ENCODE measurements at regions not wholly inside any gene's neighbourhood (a gene's known extent, or its start where the extent isn't known, plus 50 kb on each side); places are given as distances from the start of the nearest gene placed in this dataset.

DNA sequence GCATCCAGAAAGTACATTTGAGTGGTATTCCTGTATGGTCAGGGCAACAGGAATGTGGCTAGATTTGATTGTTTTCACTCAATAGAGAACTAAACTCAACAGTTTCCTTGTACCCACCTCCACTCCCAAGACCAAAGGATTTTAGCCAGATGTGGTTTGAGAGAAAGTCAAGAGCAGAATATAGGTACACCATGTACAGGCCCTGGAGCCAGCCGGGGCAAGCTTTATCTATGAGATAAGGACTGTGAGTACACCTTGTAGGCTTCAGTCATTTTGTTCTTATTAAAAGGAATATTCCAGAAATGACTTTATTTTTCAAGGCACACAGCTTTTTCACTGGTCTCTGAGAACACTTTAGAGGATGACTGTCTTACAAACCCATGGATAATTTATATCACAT is 192.4 kb upstream of the JUN start:
- no peak for DNase-seq

DNA sequence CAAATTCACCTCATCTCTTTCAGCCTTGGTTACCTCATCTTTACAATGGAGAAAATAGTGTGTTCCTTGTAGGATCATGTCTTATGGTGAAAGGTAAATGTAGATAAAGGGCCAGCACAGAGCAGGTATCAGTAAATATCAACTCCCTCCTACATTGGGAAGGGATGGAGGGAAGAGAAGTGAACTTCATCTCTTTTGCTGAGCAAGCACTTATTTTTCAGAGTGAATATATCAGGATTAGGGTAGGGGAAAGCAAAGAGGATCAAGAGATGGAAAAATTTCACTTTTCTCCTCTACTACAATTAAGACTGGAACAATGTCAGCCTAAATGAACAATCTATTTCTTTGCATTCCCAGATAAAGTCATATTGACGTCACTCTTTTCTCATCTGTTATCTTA is 193.8 kb upstream of the JUN start:
- no peak for DNase-seq

DNA sequence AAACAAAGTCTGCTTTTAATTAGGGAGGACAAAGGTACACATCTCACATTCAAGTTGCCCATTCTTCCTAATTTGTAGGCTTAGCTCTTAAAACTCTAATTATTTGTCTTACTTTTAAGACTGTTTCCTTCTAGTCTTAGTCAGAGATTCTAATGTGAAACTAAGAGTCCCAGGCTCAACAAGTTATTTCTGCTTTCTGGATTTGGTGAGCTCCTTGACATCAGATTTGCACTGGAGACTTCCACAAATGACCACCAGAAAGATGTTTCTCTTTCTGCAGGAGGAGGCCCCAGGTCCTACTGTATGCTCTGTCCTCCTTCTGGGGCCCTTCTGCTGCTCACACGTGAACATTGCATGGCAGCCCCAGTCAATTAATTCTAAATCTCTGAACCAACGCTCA is 194.2 kb upstream of the JUN start:
- DNase-seq = no peak

DNA sequence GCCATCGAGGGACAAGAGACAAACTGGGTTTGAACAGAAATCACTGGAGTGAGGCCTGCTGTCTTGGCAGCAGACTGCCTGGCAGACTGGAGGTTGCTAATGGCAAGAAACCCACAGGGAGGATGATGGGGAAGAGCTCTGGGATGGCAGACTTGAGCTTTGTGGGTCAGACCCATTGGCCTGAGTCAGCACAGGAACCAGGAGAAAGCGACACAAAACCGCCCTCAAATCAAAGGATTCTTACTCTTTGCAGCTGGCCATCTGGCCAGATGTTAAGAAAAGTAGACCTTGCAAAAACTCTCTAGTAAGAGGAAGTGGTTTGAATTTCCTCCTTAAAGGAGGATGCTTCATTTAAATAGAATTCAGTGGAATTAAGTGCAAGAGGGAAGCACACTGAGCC is 195.2 kb upstream of the JUN start:
- no peak for DNase-seq

DNA sequence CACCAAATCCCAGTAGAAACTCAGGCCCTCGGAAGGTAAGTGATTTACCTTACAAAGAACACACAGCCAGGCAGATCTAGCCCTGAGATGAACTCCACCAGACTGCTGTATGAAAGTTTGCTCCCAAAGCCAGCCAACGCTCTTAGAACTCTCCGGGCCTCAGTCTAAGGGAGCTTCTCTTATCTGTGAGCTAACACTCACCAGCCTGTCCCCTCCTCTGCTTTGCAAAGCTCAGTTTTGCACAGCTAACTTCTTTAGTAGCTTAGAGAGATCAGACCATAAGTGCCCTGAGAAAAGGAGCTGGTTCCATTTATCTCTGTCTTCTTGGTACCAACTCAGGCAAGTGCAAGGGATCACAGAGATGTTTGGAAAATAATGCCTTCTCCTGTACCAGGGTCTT is 195.8 kb upstream of the JUN start:
- DNase-seq = no peak

DNA sequence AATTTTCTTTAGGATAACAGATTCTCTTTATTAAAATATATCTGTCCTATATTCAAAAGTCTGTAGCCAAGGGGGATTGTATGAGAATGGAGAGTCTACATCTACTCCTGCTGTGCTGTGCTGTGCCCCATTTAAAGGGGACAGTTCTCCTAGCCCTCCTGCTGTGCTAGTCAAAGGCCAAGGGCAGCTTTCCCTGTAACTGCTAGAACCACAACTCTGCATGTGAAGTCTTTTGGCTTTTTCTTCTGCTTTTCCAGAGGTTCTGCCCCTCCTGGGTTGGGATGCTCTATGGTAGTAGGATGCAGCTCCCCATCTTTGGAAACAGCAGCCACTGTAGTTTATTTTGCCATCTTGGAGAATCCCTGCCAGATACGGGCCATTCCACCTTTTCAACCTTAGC is 197.5 kb upstream of the JUN start:
- no peak for DNase-seq

DNA sequence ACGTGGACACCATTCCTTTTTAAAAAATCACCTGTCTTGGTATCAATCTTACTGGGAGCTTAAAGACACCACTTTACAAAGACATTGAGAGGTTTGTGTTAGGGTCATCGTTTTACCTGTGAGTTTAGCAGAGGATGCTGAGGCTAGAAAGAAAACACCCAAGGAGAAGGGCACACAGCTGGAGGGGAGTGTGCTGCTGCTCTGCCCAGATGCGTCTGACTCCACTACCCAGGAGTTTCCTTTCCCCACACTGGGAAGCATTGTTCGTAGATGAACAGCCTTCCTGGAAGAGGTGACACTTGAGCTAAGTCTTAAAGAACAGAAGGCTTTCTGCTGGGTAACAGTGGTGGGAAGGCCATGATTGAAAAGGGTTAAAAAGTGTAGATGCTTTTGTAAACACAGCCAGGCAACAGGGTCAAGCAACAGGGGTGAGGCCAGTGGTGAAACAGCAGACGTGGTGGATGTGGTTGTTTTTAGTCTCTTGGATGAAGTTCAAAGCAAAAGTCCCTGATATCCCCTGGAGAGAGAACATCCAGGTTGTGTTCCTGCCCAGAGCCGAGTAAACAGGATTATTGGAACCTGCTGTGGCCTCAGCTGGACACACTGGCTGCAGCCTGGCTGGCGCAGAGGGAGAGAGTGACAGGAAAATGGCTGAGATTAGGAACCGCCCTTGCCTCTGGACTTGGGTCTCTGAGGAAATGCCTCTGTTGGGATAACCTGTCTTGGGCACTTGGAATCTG is 198.6 kb upstream of the JUN start:
- DNase-seq = no peak

DNA sequence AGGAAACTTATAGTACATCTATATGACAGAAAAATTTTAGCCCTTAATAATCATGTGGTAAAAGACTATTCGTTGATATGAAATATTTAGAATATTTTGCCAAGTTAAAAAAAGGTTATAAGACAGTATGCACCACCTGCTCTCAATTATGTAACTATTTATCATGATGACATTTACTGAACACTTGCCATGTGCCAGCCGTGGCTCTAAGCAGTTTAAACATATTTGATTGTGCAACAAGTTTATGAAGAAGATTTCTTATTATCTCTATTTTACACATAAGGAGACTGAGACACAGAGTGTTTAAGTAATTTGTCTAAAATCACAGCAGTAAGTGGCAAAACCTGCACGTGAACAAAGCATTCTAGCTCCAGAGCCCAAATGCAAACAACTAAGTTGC is 199.3 kb upstream of the JUN start:
- DNase-seq = no peak

DNA sequence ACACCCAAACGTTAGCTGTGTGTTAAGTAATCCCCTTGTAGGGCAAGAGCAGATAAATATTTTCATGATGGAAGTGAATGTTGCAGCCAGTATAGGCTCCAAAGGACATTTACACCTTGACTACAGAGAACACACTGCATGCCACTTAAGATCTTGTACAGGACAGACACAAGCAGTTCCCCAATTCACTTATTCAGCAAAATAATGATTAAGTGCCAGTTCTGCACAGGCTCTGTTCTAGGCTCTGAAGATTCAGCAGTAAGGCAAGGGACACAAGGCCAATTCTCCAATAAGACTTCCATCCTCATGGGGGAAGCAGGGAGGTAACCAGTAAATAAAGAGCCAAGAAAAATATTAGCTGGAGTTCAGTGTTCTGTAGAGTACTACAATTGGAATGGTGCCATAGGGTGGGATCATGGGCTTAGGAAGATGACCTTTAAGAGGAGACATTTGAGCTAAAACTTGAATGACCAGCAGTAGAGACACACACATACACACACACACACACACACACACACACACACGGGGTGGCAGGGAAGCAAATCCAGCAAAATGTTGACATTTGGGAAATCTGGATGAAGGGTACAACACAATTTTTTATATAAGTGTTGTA is 199.9 kb upstream of the JUN start:
- no peak for DNase-seq

DNA sequence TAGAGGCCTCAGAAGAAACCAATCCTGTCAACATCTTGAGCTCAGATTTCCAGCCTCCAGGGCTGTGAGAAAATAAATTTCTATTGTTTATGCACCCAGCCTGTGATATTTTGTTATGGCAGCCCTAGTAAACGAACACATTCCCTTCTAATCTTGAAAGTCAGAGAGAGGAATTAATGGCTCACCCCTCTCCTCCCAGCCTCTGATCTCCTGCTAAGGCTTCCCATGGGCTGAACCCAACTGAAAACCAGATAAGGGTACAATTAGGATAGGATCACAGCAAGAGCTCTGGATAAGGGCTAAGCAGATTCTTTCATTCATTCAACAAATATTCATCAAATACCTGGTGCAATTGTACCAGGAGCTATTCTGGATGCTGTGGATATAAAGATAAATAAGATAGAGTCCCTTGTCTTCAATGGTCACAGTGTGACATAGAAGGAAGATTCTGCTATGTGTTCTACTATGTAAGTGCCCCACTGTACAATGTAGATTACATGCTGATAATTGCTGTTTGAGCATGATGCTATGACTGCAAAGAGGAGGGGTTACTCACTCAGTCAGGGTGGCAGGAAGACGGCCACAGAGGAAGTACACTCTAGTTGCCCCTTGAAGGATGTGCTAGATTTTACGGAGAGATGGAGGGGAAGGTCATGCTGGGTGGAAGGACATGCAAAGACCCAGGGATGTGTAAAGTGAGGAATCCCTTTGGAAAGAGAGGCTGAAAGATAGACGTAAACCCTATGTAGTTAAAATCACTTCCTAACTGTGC is 203.3 kb upstream of the JUN start:
- DNase-seq = no peak

DNA sequence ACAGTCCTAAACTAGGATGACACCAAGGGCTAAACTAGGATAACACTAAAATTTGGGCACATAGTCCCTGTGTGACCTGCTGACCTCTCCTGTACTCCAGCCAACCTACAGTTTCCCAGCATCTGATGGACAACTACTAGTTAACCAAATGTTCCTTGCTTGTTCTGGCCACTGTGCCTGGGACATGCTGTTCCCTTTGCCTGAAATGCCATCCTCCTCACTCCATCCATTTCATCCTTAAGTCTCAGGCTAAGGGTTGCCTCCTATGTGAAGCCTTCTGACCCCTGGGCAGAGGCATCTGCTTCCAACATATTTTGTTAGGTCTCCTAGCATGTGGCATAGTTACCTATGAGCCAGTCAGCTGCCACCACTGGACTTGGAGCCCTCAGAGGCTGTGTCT is 204.9 kb upstream of the JUN start:
- DNase-seq = no peak

DNA sequence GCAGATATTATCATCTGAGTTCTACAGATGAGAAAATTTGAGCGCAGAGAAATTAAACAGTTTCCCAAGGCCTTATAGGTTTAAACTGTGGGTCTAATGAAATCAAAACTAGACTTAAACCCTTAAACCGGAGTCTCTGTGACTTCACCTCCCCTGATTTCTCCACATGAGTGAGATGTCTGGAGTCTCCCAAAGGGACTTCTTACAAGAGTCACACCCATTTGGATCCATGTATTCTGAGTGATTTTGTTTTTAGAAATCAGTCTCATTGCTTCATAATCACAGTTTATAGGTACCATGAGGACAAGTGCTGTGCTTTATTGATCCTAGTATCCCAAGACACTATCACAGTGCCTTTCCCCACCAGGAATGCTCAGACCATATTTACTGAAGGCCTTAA is 206.0 kb upstream of the JUN start:
- DNase-seq = no peak

DNA sequence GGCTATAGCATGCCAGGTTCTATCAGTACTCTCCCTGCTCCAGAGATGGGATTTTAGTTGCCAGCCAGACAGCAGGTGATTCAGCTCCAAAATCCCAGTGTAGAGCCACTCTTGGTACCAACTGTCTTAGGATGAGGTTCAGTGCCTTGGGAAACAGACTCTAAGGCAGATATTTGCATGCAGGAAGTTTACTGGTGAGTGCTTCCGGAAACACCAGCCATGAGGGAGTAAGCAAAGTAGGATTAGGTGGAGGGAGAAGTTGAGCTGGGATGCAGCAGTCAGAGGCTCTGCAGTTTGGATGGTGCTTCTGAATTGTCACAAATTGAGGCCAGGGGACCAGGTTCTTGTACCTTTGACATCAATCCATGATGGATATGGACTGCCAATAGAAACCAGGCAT is 207.5 kb upstream of the JUN start:
- no peak for DNase-seq

DNA sequence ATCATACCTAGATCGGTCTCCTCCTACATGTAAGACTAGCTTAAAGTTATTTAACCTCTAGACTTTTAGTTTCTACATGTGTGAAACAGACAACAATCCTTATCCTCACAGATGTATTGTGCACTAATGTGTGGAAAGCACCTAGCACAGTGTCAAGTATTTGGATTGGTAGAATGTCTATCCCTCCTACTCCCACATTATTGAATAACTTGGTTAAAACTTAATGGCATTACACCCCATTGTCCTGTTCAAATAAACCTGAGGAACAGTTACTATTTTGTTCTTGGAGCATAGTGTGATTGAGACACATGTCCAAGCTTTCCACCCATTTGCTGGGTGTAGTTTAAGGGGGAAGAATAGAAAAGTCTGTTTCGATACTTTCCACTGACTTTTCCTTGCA is 208.8 kb upstream of the JUN start:
- no peak for DNase-seq

DNA sequence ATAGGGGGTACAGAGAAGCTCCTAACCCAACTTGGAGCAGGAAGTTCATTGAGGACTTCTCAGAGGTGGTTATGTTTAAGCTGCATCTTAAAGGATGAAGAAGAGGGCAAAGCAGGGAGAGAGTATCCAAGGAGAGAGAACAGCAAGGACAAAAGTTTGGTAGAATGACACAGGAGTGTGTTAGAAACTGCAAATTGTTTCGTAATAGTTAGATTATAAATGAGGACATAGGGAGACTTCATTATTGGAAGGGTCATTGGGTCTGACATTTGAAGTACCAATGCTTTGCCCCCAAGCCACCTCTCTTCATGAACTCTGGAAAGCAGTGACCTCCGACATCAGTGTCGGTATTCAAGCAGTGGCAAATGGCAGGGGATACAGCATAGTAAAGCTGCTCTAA is 209.6 kb upstream of the JUN start:
- no peak for DNase-seq

DNA sequence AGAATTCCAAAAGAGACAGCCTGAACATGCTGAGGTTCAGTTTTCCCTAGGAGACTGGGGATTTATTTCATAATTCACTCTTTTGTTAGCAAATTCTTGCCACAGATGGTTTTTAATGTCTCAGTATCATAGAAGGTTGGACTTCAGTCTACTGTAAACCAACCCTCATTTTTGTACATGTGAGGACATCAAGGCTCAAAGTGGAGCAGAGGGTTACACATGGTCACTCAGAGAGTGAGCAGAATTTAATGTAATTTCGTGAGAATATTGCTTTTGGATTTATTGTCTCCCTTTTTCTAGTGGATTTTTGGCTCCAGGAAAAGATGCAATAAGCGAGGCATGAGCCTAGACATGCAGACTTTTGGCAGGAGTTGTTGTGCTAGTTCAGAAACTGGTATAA is 210.8 kb upstream of the JUN start:
- DNase-seq = no peak

DNA sequence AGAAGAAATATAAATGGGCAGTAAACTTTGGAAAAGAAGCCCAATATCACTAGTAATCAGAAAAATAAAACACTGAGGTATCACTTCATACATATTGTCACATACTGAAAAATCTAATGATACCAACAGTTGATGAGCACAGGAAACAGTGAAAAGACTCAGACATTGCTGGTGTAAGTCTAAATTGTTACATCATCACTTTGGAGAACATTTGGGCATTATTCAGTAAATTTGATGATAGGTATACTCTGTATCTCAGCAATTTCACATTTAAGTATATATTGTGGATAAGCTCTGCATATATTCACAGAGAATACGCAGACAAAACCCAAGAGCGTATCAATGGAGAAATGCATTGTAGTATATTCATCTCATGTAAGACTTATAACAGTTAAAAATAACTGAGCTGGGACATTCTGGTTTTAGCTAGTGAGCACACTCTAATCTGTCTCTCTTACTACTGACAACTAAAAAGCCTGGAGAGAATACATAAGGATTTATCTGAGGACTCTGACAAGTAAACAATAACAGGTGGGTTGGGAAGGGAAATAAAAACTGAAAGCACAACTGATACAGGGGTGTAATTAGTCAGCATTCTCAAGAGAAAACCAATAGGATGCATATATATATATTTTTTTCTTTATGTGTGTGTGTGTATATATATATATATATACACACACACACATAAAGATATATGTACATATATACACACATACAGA is 212.7 kb upstream of the JUN start:
- DNase-seq = no peak

DNA sequence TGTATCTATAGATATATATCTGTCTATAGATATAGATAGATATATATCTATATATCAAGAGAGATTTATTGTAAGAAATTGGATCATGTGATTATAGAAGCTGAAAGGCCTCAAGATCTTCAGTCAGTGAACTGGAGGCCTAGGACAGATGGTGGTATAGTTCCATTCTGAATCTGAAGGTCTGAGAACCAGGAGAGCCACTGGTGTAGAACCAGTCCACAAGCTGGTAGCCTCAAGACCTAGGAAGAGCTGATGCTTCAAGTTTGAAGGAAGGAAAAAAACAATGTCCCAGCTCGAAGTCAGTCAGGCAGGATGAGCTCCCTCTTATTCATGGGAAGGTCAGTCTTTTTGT is 213.2 kb upstream of the JUN start:
- no peak for DNase-seq

DNA sequence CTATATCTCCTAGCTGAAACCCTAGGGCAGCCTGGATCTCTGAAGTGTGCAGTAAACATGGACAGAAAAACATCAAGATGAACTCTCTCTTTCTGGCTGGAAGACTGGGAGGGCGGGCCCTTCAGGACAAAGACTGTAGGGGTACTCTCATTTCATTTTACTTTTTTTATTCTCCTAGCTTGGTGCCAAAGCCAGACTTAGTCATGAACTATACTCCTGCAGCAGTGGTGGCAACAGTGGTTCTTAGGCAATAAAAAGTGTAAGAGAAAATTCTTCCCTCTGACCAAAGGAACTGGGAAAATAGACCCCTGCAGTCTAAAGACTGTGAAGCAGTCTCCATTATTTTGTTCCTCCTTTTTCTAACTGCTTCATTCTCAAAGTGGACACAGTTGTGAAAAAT is 213.8 kb upstream of the JUN start:
- DNase-seq = no peak

DNA sequence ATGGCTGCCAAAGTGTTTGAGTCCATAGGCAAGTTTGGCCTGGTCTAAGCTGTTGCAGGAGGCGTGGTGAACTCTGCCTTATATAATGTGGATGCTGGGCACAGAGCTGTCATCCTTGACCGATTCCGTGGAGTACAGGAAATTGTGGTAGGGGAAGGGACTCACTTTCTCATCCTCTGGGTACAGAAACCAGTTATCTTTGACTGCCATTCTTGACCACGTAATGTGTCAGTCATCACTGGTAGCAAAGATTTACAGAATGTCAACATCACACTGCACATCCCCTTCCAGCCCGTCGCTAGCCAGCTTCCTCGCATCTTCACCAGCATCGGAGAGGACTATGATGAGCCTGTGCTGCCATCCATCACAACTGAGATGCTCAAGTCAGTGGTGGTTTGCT is 215.8 kb upstream of the JUN start:
- DNase-seq = no peak

DNA sequence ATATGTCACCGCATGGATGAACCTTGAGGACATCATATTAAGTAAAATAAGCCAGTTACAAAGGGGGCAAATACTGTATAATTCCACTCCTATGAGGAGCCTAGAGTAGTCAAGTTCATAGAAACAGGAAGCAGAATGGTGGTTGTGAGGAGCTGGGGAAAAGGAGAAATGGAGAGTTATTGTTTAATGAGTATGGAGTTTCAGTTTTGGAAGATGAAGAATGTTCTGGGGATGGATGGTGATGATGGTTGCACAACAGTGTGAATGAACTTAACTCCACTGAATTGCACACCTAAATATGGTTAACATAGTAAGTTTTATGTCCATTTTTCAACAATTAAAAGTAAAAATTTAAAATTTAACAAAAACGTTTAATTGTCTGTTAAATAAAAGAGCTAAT is 220.9 kb upstream of the JUN start:
- DNase-seq = no peak

DNA sequence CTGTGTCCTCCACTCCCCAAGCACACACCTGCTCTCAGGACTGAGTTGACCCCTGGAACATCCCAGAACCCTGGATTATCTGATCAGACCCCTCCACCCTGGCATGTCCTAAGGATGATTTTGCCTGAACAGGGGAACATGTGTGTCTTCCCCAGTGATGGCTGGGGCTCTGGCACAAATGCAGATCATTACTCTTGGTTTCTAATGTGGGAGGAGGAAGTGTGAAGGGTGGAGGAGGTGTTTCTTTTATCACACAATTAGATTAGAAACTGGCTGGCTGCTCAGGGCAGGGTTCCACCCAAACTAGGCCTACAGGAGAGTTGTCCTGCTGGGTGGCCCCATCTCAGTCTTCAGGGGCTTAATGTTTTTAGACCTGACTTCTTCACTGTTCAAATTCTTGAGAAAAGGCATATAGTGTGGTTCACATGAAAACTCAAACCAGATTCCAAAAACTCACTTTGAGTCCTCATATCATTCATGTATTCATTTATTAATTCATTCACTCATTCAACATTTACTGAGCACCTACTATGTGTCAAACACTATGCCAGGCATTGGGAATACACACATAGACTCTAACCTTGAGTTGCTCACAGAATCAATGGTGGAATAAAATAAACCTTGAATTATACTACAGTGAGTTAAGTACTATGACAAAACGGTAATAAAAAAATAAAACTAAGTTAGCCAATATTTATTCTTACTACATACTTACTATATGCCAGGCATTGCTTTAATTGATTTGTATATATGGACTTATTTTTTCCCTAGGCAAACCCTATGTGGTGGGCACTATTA is 221.8 kb upstream of the JUN start:
- no peak for DNase-seq

DNA sequence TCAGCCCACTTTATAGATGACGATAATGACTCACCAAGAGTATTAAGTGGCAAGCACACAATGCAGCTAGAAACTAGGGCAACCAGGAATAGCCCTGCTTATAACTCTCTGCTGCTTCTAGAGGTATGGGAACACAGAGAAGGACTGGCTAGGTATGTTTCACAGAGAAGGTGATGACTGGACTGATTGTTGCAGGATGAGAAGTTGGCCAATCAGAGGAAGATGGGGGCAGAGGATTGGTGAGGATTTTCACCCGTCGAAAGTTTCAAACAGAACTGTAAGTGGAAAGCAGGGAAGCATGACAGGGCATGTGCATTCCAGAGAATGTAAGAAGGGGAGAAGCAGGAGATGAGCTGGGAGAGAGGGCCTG is 222.4 kb upstream of the JUN start:
- no peak for DNase-seq

All from activated naive CD4-positive, alpha-beta T cell treated with anti-CD3 and anti-CD28 coated beads, Interleukin-2, amount 50 U/mL, for 16 hours (primary cell).